ENCODE measurements at regions not wholly inside any gene's neighbourhood (a gene's known extent, or its start where the extent isn't known, plus 50 kb on each side); places are given as distances from the start of the nearest gene placed in this dataset.

DNA sequence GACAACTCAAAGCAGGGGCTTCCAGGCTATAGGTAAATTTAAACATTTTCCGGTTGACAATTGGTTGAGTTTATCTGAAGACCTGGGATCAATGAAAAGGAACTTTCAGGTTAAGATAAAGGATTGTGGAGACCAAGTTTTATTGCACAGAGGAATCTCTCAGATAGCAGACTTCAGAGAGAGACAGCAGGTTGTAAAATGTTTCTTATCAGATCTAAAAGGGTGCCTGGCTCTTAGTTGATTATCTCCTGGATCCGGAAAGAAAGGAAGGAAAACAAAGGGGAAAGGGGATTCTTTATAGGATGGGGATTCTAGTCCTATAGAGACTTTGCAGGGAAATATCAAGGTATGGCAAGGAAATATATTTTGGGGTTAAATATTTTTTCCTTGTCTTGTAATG, 951.3 kb upstream of the SEMA6D start:
- Histone ChIP-seq H3K36me3 (ENCODE audit: control insufficient read depth, low read length) (no peaks in the 10 kb centered on the region), H3K27ac (ENCODE audit: low read depth, low read length) (no peak overlapping the region), H3K9me3 (ENCODE audit: control insufficient read depth, insufficient read depth, low read length) (peaks cover 3% of the 10 kb centered on the region; the same call in 1 of the 2 replicates), H4K20me1 (ENCODE audit: control insufficient read depth, insufficient read depth, low read depth, low read length) (no peaks in the 10 kb centered on the region), H3F3A (ENCODE audit: control insufficient read depth, insufficient read depth) (no peaks in the 10 kb centered on the region), H3K27me3 (ENCODE audit: control insufficient read depth, low read length) (no peaks in the 10 kb centered on the region), H3K9me2 (replicated peaks; ENCODE audit: control insufficient read depth, low read length) (no peaks in the 10 kb centered on the region), H3K79me2 (ENCODE audit: control insufficient read depth, low read length) (no peaks in the 10 kb centered on the region), H3K4me3 (ENCODE audit: low read length) (no peak overlapping the region), H3K4me2 (ENCODE audit: low read length) (no peak overlapping the region), H3K4me1 (ENCODE audit: control insufficient read depth, low read length) (no peaks in the 10 kb centered on the region)
- TF ChIP-seq EZH2phosphoT487 (IDR thresholded peaks at IDR 0.05; ENCODE audit: borderline replicate concordance, low read length), result no peak
- TF ChIP-seq, protein P1, sequence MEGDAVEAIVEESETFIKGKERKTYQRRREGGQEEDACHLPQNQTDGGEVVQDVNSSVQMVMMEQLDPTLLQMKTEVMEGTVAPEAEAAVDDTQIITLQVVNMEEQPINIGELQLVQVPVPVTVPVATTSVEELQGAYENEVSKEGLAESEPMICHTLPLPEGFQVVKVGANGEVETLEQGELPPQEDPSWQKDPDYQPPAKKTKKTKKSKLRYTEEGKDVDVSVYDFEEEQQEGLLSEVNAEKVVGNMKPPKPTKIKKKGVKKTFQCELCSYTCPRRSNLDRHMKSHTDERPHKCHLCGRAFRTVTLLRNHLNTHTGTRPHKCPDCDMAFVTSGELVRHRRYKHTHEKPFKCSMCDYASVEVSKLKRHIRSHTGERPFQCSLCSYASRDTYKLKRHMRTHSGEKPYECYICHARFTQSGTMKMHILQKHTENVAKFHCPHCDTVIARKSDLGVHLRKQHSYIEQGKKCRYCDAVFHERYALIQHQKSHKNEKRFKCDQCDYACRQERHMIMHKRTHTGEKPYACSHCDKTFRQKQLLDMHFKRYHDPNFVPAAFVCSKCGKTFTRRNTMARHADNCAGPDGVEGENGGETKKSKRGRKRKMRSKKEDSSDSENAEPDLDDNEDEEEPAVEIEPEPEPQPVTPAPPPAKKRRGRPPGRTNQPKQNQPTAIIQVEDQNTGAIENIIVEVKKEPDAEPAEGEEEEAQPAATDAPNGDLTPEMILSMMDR (IDR thresholded peaks at IDR 0.05; ENCODE audit: low read depth, low read length, poor library complexity, severe bottlenecking), result no peak

DNA sequence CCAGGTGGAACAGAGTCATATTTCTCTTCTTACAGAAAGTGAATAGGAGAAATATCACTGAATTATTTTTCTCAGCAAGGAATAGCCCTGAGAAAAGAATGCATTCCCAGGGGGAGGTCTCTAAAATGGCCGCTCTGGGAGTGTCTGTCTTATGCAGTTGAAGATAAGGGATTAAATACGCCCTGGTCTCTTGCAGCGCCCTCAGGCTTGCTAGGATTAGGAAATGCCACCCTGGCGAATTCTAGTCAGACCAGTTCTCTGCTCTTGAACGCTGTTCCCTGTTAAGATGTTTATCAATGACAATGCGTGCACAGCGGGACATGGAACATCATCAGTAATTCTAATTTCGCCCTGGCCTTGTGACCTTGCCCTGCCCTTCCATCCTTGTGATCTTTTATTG, 949.0 kb upstream of the SEMA6D start:
- no peaks in the 10 kb centered on the region for H3K4me1 ChIP-seq (ENCODE audit: control insufficient read depth, low read length)
- no peaks in the 10 kb centered on the region for H3K36me3 ChIP-seq (ENCODE audit: control insufficient read depth, low read length)
- no peaks in the 10 kb centered on the region for H3F3A ChIP-seq (ENCODE audit: control insufficient read depth, insufficient read depth)
- no peaks in the 10 kb centered on the region for H3K27me3 ChIP-seq (ENCODE audit: control insufficient read depth, low read length)
- H4K20me1 ChIP-seq (ENCODE audit: control insufficient read depth, insufficient read depth, low read depth, low read length), result no peaks in the 10 kb centered on the region
- no peaks in the 10 kb centered on the region for H3K79me2 ChIP-seq (ENCODE audit: control insufficient read depth, low read length)
- H3K27ac ChIP-seq (ENCODE audit: low read depth, low read length), result no peak overlapping the region
- H3K9me2 ChIP-seq (replicated peaks; ENCODE audit: control insufficient read depth, low read length), result no peaks in the 10 kb centered on the region
- TF ChIP-seq, protein P1 (IDR thresholded peaks at IDR 0.05; ENCODE audit: low read depth, low read length, poor library complexity, severe bottlenecking), result no peak
- no peak for TF ChIP-seq EZH2phosphoT487 (IDR thresholded peaks at IDR 0.05; ENCODE audit: borderline replicate concordance, low read length)
- H3K4me2 ChIP-seq (ENCODE audit: low read length), result no peak overlapping the region
- no peak overlapping the region for H3K4me3 ChIP-seq (ENCODE audit: low read length)
- H3K9me3 ChIP-seq (ENCODE audit: control insufficient read depth, insufficient read depth, low read length), result peaks cover 3% of the 10 kb centered on the region; the same call in 1 of the 2 replicates

DNA sequence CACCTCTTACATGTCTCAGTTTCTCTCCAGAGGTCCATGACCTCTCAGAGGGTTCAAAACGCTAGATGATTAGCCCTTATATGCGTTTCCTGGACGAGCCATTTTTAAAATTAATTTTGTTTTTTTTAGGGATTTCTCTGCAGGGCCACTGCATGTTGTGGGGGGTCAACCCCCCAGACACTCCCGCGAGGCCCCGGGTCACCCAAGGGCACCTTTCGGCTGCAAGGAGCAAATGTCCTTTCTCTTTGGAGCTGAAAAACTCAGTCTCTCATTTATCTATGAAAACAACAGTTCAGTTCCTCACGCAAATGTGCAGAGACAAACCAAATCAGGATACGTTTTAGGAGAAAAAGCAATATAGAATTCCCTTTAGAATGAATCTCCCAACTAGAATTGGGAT, 944.3 kb upstream of the SEMA6D start:
- H4K20me1 ChIP-seq (ENCODE audit: control insufficient read depth, insufficient read depth, low read depth, low read length), result no peaks in the 10 kb centered on the region
- TF ChIP-seq EZH2phosphoT487 (IDR thresholded peaks at IDR 0.05; ENCODE audit: borderline replicate concordance, low read length), result no peak
- H3F3A ChIP-seq (ENCODE audit: control insufficient read depth, insufficient read depth), result no peaks in the 10 kb centered on the region
- peaks cover 3% of the 10 kb centered on the region; the same call in 1 of the 2 replicates for H3K9me3 ChIP-seq (ENCODE audit: control insufficient read depth, insufficient read depth, low read length)
- no peaks in the 10 kb centered on the region for H3K9me2 ChIP-seq (replicated peaks; ENCODE audit: control insufficient read depth, low read length)
- H3K4me3 ChIP-seq (ENCODE audit: low read length), result no peak overlapping the region
- H3K79me2 ChIP-seq (ENCODE audit: control insufficient read depth, low read length), result no peaks in the 10 kb centered on the region
- no peak overlapping the region for H3K27ac ChIP-seq (ENCODE audit: low read depth, low read length)
- no peaks in the 10 kb centered on the region for H3K4me1 ChIP-seq (ENCODE audit: control insufficient read depth, low read length)
- H3K36me3 ChIP-seq (ENCODE audit: control insufficient read depth, low read length), result no peaks in the 10 kb centered on the region
- no peaks in the 10 kb centered on the region for H3K27me3 ChIP-seq (ENCODE audit: control insufficient read depth, low read length)
- H3K4me2 ChIP-seq (ENCODE audit: low read length), result no peak overlapping the region

DNA sequence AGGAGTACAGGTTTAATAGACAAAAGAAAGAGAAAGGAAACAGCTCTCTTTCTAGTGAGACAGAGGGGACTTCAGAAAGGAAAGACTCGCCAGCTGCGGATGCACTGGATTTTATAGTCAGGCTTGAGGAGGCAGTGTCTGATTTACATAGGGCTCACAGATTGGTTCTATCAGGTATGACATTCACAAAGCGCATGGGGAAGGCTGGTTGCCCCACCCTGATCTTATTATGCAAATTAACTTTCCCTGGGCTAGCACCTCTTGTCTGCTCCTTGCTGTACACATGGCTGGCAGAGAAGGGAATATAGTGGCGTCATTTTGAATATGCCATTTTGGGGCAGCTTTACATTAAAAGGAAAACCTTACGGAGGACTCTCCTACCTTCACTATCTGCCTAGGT, 938.4 kb upstream of the SEMA6D start:
- no peaks in the 10 kb centered on the region for H4K20me1 ChIP-seq (ENCODE audit: control insufficient read depth, insufficient read depth, low read depth, low read length)
- H3K4me3 ChIP-seq (ENCODE audit: low read length), result no peak overlapping the region
- no peaks in the 10 kb centered on the region for H3F3A ChIP-seq (ENCODE audit: control insufficient read depth, insufficient read depth)
- H3K4me1 ChIP-seq (ENCODE audit: control insufficient read depth, low read length), result no peaks in the 10 kb centered on the region
- no peak overlapping the region for H3K27ac ChIP-seq (ENCODE audit: low read depth, low read length)
- no peak for TF ChIP-seq EZH2phosphoT487 (IDR thresholded peaks at IDR 0.05; ENCODE audit: borderline replicate concordance, low read length)
- TF ChIP-seq, protein P1 (IDR thresholded peaks at IDR 0.05; ENCODE audit: low read depth, low read length, poor library complexity, severe bottlenecking), result no peak
- H3K9me2 ChIP-seq (replicated peaks; ENCODE audit: control insufficient read depth, low read length), result no peaks in the 10 kb centered on the region
- no peak overlapping the region for H3K4me2 ChIP-seq (ENCODE audit: low read length)
- no peaks in the 10 kb centered on the region for H3K9me3 ChIP-seq (ENCODE audit: control insufficient read depth, insufficient read depth, low read length)
- H3K79me2 ChIP-seq (ENCODE audit: control insufficient read depth, low read length), result no peaks in the 10 kb centered on the region
- no peaks in the 10 kb centered on the region for H3K27me3 ChIP-seq (ENCODE audit: control insufficient read depth, low read length)
- H3K36me3 ChIP-seq (ENCODE audit: control insufficient read depth, low read length), result no peaks in the 10 kb centered on the region
